ENCODE measurements at regions not wholly inside any gene's neighbourhood (a gene's known extent, or its start where the extent isn't known, plus 50 kb on each side); places are given as distances from the start of the nearest gene placed in this dataset.

GRCh38 chr2:66171530-66171929, 263.4 kb upstream of the MEIS1 start:
- TF ChIP-seq CTCF (IDR thresholded peaks at IDR 0.05) (no peak), EP300 (IDR thresholded peaks at IDR 0.05) (no peak), POLR2AphosphoS5 (IDR thresholded peaks at IDR 0.05) (no peak), POLR2A (IDR thresholded peaks at IDR 0.05) (no peak)

All from gastroesophageal sphincter (tissue), 3 donors.